Upper lobe of right lung (tissue), 1 donor: ENCODE measurements at regions not wholly inside any gene's neighbourhood (a gene's known extent, or its start where the extent isn't known, plus 50 kb on each side); places are given as distances from the start of the nearest gene placed in this dataset.

Source experiments
- ATAC-seq: fragments of 200-7000 bp; cut with Tn5 transposase; one replicate; pipeline ENCODE4 v1.9.1; 2020; ENCODE audit warnings: mild to moderate bottlenecking, moderate library complexity
- DNase-seq: peaks from one replicate; pipeline ENCODE4 v3.0.0-alpha.2; 2020
- H3K27ac ChIP-seq: fragments of 200-600 bp; one replicate; pipeline ENCODE4 v1.8.0; 2022
- H3K27me3 ChIP-seq: fragments of 200-600 bp; one replicate; pipeline ENCODE4 v1.8.0; 2022; ENCODE audit warnings: mild to moderate bottlenecking
- H3K36me3 ChIP-seq: fragments of 200-600 bp; one replicate; pipeline ENCODE4 v1.8.0; 2022
- H3K4me1 ChIP-seq: fragments of 200-600 bp; one replicate; pipeline ENCODE4 v1.8.0; 2022
- H3K4me3 ChIP-seq: fragments of 200-600 bp; one replicate; pipeline ENCODE4 v1.8.0; 2022; ENCODE audit warnings: mild to moderate bottlenecking
- H3K9me3 ChIP-seq: fragments of 200-600 bp; one replicate; pipeline ENCODE4 v1.8.0; 2022
- CTCF ChIP-seq: fragments of 200-600 bp; IDR thresholded peaks from one replicate; pipeline ENCODE4 v1.8.0; 2022; ENCODE audit warnings: antibody characterized with exemption
- intact Hi-C: fragments of 100-400 bp; cut with DNase I; formaldehyde crosslinking; loops from one replicate; pipeline ENCODE4 v1.11.0; 2022
- donor health status: DM: no; HTN: yes; CAD: no; lungs with severe emphysema.

- no peak for ATAC-seq
- no peak overlapping the region for H3K27ac ChIP-seq
- H3K9me3 ChIP-seq, result no peaks in the 10 kb centered on the region
- intact Hi-C loops, result no loop called here
- TF ChIP-seq CTCF, result no peak
- DNase-seq, result no peak
- no peaks in the 10 kb centered on the region for H3K27me3 ChIP-seq
- no peaks in the 10 kb centered on the region for H3K36me3 ChIP-seq
- H3K4me1 ChIP-seq, result no peaks in the 10 kb centered on the region
- no peak overlapping the region for H3K4me3 ChIP-seq
Measured at GRCh38 chr14:42642787-42643186, 1036.1 kb downstream of the LRFN5 start.

- DNase-seq, result no peak
- Histone ChIP-seq H3K4me3 (no peak overlapping the region), H3K9me3 (no peaks in the 10 kb centered on the region), H3K4me1 (no peaks in the 10 kb centered on the region), H3K36me3 (no peaks in the 10 kb centered on the region), H3K27ac (no peak overlapping the region), H3K27me3 (no peaks in the 10 kb centered on the region)
- TF ChIP-seq CTCF, result no peak
- intact Hi-C loops, result no loop called here
- no peak for ATAC-seq
Measured at GRCh38 chr14:42633504-42634095, 1026.9 kb downstream of the LRFN5 start.

GRCh38 chr14:42629553-42629952 lies 1022.9 kb downstream of the LRFN5 start:
- TF ChIP-seq CTCF, result no peak
- Histone ChIP-seq H3K9me3 (no peaks in the 10 kb centered on the region), H3K4me1 (no peaks in the 10 kb centered on the region), H3K36me3 (no peaks in the 10 kb centered on the region), H3K27ac (no peak overlapping the region), H3K27me3 (no peaks in the 10 kb centered on the region), H3K4me3 (no peak overlapping the region)
- ATAC-seq (no peak), DNase-seq (no peak)
- intact Hi-C loops, result no loop called here

GRCh38 chr14:42628602-42629001 lies 1021.9 kb downstream of the LRFN5 start:
- no peaks in the 10 kb centered on the region for H3K36me3 ChIP-seq
- no peaks in the 10 kb centered on the region for H3K4me1 ChIP-seq
- H3K9me3 ChIP-seq, result no peaks in the 10 kb centered on the region
- no peak for ATAC-seq
- H3K27me3 ChIP-seq, result no peaks in the 10 kb centered on the region
- H3K4me3 ChIP-seq, result no peak overlapping the region
- no peak overlapping the region for H3K27ac ChIP-seq
- no peak for DNase-seq
- intact Hi-C loops, result no loop called here
- TF ChIP-seq CTCF, result no peak

- Histone ChIP-seq H3K27ac (no peak overlapping the region), H3K4me1 (no peaks in the 10 kb centered on the region), H3K9me3 (no peaks in the 10 kb centered on the region), H3K4me3 (no peak overlapping the region), H3K27me3 (no peaks in the 10 kb centered on the region), H3K36me3 (no peaks in the 10 kb centered on the region)
- ATAC-seq (no peak), DNase-seq (no peak)
- no peak for TF ChIP-seq CTCF
- intact Hi-C loops, result no loop called here
Measured at GRCh38 chr14:42626986-42627385, 1020.3 kb downstream of the LRFN5 start.
